HG03175 (cell line): ENCODE measurements at regions not wholly inside any gene's neighbourhood (a gene's known extent, or its start where the extent isn't known, plus 50 kb on each side); places are given as distances from the start of the nearest gene placed in this dataset.

Experiments
- ATAC-seq: cut with Tn5 transposase; IDR thresholded peaks from one replicate; pipeline ENCODE4 v1.9.1; 2021; ENCODE audit warnings: mild to moderate bottlenecking, moderate library complexity; ENCODE audit not compliant: unreplicated experiment

GRCh38 chr10:44064987-44065787, 319.7 kb downstream of the CXCL12 start:
- ATAC-seq = no peak

- no peak for ATAC-seq
Observed at GRCh38 chr10:44064317-44064716, 320.6 kb downstream of the CXCL12 start.

DNA sequence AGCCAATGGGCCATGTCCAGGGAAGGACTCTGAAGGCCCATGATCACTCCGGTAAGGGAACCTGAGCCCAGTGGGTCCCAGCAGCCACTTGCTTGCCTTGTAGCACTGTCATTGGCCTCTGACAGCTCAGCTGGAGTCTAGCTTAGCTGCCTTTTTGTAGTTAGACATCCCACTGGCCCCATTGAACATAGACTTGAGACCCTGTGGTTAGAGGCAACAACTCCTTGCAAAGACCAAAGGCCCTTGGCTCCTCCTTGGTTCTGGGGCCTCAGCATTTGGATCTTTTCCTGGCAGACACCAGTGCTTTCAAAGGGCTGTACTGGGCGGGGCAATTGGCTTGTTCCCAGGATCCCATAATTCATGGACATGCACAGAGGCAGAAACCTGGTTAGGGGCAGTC, 321.2 kb downstream of the CXCL12 start:
- ATAC-seq = no peak

DNA sequence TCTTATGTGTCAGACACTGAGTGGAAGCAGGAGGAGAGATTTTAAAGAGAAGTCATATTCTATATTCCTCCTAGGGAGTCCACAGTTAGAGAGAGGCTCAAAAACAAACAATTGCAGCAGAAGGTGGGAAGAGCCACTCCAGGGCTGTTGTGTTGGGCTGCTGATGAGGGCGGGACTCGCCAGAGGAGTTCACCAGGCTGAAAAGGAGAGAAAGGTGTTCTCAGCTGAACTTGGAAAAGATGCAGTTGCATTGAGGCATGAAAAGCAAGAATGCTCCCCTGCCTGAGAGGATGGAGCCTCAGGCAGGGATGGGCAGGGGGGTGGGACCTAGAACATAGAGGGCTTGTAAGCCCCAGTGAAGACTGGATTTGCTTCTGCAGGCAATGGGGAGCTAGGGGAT, 324.2 kb downstream of the CXCL12 start:
- no peak for ATAC-seq

GRCh38 chr10:44060221-44060620, 324.7 kb downstream of the CXCL12 start:
- ATAC-seq = no peak

DNA sequence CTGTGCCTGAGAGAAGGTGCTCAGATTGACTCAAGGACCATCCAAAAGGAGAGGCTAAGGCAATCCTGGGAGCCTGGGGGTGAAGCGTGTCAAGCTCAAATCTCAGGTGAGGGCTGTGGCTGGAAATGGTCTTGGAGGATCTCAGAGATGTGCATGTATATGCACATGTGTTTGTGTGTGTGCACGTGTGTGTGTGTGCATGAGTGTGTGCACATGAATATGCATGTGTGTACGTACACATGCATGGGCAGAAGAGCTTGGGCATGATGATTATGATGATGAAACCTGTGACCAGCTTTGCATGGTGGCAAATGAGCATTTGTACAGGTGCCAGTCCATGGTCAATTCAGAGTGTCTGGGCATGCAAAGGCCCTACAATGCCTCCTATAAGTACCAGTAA, 326.6 kb downstream of the CXCL12 start:
- ATAC-seq = no peak

GRCh38 chr10:44056967-44057805, 327.7 kb downstream of the CXCL12 start:
- no peak for ATAC-seq

DNA sequence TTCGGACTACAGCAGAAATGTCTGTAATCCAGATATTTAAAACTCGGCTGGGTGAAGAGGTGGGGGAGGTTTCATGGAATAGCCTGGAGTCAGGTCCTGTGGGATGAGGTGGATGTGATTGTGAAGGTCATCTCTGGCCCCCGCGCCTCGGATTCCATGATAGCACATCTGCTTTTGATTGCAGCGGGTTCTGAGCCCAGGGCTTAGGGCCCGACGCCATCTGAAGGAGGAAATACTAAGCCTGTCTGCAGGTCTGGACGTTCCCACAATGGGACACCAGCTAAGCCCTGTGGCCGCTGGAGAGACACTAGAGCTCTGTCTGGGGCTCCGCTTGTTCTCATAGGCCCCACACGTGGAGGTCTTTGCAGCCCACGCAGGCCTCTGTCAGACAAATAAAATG, 328.7 kb downstream of the CXCL12 start:
- no peak for ATAC-seq

DNA sequence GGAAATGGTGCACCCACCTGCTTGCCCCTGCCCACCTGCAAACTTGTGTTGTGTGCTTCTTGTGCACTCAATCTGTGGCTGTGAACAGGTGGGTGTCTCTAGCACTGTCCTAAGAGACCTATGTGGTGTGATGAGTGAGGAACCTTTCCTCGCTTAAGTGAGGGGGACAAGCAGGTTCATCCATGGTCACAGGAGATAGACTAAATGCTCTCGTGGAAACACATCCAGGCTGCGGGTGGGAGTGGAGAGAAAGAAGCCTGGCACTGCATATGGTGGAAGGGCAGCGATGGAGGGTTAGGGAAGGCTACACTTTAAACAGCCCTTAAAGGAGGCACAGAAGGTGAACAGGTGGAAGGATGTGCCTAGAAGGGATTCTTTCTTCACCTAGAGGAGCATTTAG, 330.9 kb downstream of the CXCL12 start:
- ATAC-seq = no peak

DNA sequence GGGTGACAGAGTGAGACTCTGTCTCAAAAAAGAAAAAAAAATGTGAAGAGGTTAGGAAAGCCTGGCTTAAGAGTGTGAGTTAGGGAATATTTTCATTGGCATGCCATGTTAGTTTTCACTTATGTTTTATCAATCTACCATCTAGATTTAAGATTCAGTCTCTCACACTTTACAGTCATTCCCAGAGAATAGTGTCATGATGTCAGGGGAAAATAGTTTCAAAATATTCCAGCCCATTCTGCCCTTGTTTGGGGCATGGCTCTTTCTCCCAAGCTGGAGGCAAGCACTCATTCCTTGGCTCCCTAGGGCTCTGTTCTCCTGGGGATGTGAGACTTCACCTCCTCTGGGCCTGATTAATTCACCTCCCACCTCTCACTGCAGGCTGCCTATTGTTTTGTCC, 331.5 kb downstream of the CXCL12 start:
- no peak for ATAC-seq

- ATAC-seq = no peak
Observed at GRCh38 chr10:44051584-44052385, 333.1 kb downstream of the CXCL12 start.

DNA sequence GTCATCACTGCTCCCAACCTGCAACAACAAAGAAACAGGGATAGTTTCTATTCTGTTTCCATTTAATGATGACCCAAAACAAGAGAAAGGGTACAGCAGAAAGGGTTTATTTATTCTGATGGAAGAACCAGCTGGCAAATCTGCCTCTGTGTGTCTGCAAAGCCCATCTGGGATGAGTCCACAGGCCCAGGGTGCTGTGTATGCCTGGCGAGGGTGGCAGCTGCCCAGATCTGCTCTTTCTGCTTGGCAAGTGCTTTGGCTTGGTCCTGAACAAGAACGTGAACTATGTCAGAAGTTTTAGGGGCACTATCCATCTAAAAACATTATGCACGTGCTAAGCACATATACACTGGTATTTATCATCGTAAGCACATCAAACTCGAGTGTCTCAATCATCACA, 333.8 kb downstream of the CXCL12 start:
- no peak for ATAC-seq

- ATAC-seq = no peak
Observed at GRCh38 chr10:44049301-44050015, 335.4 kb downstream of the CXCL12 start.

DNA sequence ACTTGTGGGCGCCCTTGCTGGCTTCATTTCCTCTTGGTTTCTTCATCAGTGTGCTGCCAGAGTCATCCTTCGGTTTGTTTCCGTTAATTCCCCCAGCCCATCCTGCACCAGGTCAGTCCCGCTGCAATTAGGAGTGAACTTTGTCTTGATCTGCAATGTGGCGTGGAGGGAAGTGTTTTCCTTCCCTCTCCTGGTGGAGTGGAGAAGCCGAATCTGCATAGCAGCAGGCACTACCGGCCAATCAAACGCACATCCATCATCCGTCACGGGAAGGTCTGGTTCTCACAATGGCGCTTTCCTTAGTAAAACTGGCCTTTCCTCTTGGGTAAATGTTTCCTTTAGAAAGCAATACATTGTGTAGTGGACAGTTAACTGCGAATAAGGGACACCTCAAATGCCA, 337.5 kb downstream of the CXCL12 start:
- no peak for ATAC-seq

- no peak for ATAC-seq
Observed at GRCh38 chr10:44046605-44047004, 338.3 kb downstream of the CXCL12 start.

DNA sequence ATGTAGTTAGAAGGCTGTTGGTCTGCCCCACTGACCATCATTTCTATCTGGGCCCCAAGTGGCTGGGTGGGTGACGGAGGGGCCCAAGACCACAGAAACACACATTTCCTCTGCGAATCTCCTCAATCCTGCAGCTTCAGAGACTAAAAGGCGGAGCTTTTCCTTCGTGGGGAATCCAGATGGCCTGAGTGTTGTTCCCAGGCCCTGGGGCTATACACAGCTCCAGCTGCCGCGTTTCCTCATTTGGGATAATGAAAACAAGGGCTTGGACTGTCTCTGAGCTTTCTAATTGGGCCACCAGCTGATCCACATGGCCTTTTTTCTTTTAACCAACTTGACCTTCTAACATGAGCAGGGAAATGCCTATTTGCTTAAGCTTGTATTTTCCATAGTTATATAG, 339.9 kb downstream of the CXCL12 start:
- no peak for ATAC-seq

DNA sequence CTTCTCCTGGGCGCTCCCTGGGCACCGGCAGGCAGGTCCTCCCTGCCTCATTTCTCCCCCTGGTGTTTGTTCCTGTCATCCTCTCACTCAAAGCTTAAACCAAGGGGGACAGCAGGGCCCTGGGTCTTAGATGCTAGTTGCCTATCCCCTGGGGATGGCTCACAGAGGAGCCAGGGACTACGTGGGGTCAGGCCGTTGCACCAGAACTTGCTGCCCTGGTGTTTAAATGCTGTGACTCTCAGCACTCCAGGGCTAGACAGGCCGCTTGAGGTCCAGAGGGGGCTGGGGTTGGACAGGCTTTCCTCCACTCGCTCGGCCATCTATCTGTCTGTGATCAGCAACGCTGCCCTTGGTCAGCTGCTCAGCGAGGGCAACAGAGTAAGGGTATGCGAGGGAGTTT, 340.3 kb downstream of the CXCL12 start:
- no peak for ATAC-seq

DNA sequence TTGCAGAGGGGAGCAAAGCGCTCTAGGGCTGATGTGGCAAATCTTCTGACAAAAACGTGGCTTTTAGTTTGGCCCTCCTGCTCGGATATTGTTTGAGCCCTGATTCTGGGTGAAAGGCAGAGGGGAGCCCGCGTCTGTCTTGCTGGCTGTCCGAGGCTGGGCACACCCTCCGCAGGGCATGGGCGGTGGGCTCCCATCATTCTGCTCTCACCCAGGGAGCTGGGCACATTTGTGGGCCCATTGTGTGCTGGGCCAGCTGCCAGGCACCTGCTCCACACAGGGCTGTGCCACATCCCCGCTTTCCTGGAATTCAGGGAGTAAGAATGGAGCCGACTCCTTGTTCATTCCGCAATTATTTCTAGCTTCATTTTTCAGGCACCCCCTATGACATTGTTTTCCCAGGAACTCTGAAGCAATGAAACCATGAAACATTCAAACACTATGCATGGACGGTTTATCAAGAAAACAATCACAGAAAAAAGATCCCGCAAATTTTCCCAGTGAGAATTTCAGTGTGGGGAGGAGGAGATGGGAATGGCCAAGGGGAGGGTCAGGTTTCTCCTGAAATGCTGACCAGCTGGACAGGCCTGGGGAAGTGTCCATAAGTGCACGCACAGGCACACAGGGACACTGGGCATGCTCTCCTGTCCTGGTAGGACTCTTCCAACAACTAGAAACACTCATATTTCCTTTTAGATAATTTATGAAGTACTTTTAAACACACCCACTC, 341.1 kb downstream of the CXCL12 start:
- ATAC-seq = no peak

- ATAC-seq = no peak
Observed at GRCh38 chr10:44042926-44043602, 341.8 kb downstream of the CXCL12 start.
